ENCODE measurements at regions not wholly inside any gene's neighbourhood (a gene's known extent, or its start where the extent isn't known, plus 50 kb on each side); places are given as distances from the start of the nearest gene placed in this dataset.
"Not testable (repeated sequence)": the region's sequence is repeated elsewhere in the genome, so short reads cannot be mapped to it uniquely, and the experiment has no call there.

- DNase-seq (ENCODE audit: low spot score in 2 of 2) (no peak), ATAC-seq (replicated peaks; ENCODE audit: extremely low read depth, poor library complexity, severe bottlenecking) (no peak)
- Mint-ChIP-seq H3K27ac (ENCODE audit: low read depth) (no peak overlapping the region), H3K4me3 (no peak overlapping the region), H3K36me3 (ENCODE audit: insufficient read depth) (peaks cover 1% of the 10 kb centered on the region), H3K9me3 (no peaks in the 10 kb centered on the region), H3K27me3 (no peaks in the 10 kb centered on the region), H3K4me1 (no peaks in the 10 kb centered on the region)
Observed at GRCh38 chr5:74394916-74395880, 245.3 kb downstream of the ENC1 start.

DNA sequence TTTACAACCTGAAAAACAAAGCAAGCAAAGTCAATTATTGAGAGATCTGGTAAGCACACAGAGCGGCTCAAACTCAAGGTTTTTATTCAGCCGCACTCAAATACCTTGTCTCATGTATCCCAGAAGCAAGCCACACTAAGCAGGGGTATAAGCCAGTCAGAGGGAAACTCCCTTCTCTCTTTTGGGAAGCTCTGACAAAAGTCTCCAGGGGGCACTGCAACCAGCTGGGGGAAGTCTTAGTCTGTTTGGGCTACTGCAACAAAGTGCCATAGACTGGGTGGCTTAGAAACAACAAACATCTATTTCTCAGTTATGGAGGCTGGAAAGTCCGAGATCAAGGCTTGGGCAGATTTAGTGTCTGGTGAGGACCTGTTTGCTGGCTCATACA, 246.0 kb downstream of the ENC1 start:
- H3K36me3 Mint-ChIP-seq (ENCODE audit: insufficient read depth): peaks cover 1% of the 10 kb centered on the region
- H3K9me3 Mint-ChIP-seq: no peaks in the 10 kb centered on the region
- H3K4me1 Mint-ChIP-seq: no peaks in the 10 kb centered on the region
- H3K27me3 Mint-ChIP-seq: no peaks in the 10 kb centered on the region
- no peak overlapping the region for H3K4me3 Mint-ChIP-seq
- ATAC-seq (replicated peaks; ENCODE audit: extremely low read depth, poor library complexity, severe bottlenecking) (no peak), DNase-seq (ENCODE audit: low spot score in 2 of 2) (no peak)
- H3K27ac Mint-ChIP-seq (ENCODE audit: low read depth): no peak overlapping the region

- Mint-ChIP-seq H3K9me3 (no peaks in the 10 kb centered on the region), H3K4me1 (no peaks in the 10 kb centered on the region), H3K27me3 (no peaks in the 10 kb centered on the region), H3K27ac (ENCODE audit: low read depth) (no peak overlapping the region), H3K36me3 (ENCODE audit: insufficient read depth) (peaks cover 1% of the 10 kb centered on the region), H3K4me3 (no peak overlapping the region)
- DNase-seq (ENCODE audit: low spot score in 2 of 2): no peak
- ATAC-seq (replicated peaks; ENCODE audit: extremely low read depth, poor library complexity, severe bottlenecking): no peak
Observed at GRCh38 chr5:74393943-74394342, 246.6 kb downstream of the ENC1 start.

GRCh38 chr5:74392711-74393351, 247.7 kb downstream of the ENC1 start:
- DNase-seq (ENCODE audit: low spot score in 2 of 2) (no peak), ATAC-seq (replicated peaks; ENCODE audit: extremely low read depth, poor library complexity, severe bottlenecking) (no peak)
- Mint-ChIP-seq H3K4me1 (no peaks in the 10 kb centered on the region), H3K27me3 (no peaks in the 10 kb centered on the region), H3K4me3 (no peak overlapping the region), H3K9me3 (no peaks in the 10 kb centered on the region), H3K36me3 (ENCODE audit: insufficient read depth) (peaks cover 1% of the 10 kb centered on the region), H3K27ac (ENCODE audit: low read depth) (no peak overlapping the region)

DNA sequence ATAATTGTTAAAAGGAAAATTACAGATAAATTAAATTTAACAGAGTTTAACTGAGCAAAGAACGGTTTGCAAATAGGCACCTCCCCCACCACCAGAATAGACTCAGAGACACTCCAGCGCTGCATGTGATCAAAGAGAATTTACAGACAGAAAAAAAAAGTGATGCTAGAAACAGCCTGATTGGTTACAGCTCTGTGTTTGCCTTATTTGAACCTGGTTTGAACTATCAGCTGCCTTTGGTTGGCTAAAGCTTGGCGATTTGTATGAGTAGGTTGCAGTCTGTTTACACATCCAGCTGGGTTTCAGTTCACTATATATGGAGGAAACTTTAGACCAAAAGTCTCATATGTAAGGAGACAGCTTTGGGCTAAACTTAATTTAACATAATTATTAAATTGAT, 249.1 kb downstream of the ENC1 start:
- no peaks in the 10 kb centered on the region for H3K4me1 Mint-ChIP-seq
- no peak overlapping the region for H3K27ac Mint-ChIP-seq (ENCODE audit: low read depth)
- H3K36me3 Mint-ChIP-seq (ENCODE audit: insufficient read depth): peaks cover 1% of the 10 kb centered on the region
- H3K27me3 Mint-ChIP-seq: no peaks in the 10 kb centered on the region
- no peaks in the 10 kb centered on the region for H3K9me3 Mint-ChIP-seq
- ATAC-seq (replicated peaks; ENCODE audit: extremely low read depth, poor library complexity, severe bottlenecking) (no peak), DNase-seq (ENCODE audit: low spot score in 2 of 2) (no peak)
- H3K4me3 Mint-ChIP-seq: no peak overlapping the region

DNA sequence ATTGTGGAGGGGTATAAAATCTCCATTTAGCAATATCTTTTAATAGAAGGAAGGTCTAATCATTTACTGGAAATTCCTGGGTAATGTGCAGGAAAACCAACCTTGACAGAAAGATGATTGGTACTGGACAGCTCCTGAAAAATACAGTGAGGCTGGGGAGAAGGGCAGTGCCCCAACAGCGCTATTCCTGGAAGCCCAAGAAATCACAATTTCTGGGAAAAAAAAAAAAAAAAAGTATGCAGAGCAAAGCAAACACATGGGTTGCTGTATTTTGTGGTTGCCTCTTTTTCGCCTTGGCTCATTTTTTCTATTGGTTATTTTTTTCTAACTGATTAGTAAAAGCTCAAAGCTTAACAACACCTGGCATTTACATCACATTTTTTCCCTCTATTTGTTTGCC, 249.7 kb downstream of the ENC1 start:
- H3K36me3 Mint-ChIP-seq (ENCODE audit: insufficient read depth): peaks cover 1% of the 10 kb centered on the region
- H3K4me3 Mint-ChIP-seq: no peak overlapping the region
- H3K27ac Mint-ChIP-seq (ENCODE audit: low read depth): no peak overlapping the region
- H3K4me1 Mint-ChIP-seq: no peaks in the 10 kb centered on the region
- H3K27me3 Mint-ChIP-seq: no peaks in the 10 kb centered on the region
- ATAC-seq (replicated peaks; ENCODE audit: extremely low read depth, poor library complexity, severe bottlenecking): no peak
- H3K9me3 Mint-ChIP-seq: no peaks in the 10 kb centered on the region
- no peak for DNase-seq (ENCODE audit: low spot score in 2 of 2)

GRCh38 chr5:74390306-74390637, 250.3 kb downstream of the ENC1 start:
- H3K27me3 Mint-ChIP-seq: peaks cover 4% of the 10 kb centered on the region
- ATAC-seq (replicated peaks; ENCODE audit: extremely low read depth, poor library complexity, severe bottlenecking): no peak
- H3K27ac Mint-ChIP-seq (ENCODE audit: low read depth): no peak overlapping the region
- no peaks in the 10 kb centered on the region for H3K9me3 Mint-ChIP-seq
- no peaks in the 10 kb centered on the region for H3K4me1 Mint-ChIP-seq
- peaks cover 1% of the 10 kb centered on the region for H3K36me3 Mint-ChIP-seq (ENCODE audit: insufficient read depth)
- no peak for DNase-seq (ENCODE audit: low spot score in 2 of 2)
- no peak overlapping the region for H3K4me3 Mint-ChIP-seq

GRCh38 chr5:74389531-74390305, 250.8 kb downstream of the ENC1 start:
- H3K4me3 Mint-ChIP-seq: no peak overlapping the region
- no peak for DNase-seq (ENCODE audit: low spot score in 2 of 2)
- H3K36me3 Mint-ChIP-seq (ENCODE audit: insufficient read depth): peaks cover 1% of the 10 kb centered on the region
- H3K4me1 Mint-ChIP-seq: no peaks in the 10 kb centered on the region
- no peak for ATAC-seq (replicated peaks; ENCODE audit: extremely low read depth, poor library complexity, severe bottlenecking)
- H3K27ac Mint-ChIP-seq (ENCODE audit: low read depth): no peak overlapping the region
- no peaks in the 10 kb centered on the region for H3K9me3 Mint-ChIP-seq
- peaks cover 10% of the 10 kb centered on the region for H3K27me3 Mint-ChIP-seq

DNA sequence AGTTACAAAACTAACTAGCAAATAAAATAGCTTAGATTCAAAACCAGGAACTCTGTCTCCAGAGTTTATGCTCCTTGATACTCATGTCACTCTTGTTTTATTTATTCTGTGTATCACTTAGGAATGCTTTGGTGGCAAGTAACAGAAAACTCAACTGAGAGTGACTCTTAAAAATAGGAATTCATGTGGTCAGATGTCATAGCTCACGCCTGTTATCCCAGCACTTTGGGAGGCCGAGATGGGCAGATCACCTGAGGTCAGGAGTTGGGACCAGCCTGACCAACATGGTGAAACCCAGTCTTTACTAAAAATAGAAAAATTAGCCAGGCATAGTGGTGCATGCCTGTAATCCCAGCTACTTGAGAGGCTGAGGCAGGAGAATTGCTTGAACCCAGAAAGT, 252.1 kb downstream of the ENC1 start:
- H3K9me3 Mint-ChIP-seq; H3K36me3 Mint-ChIP-seq (ENCODE audit: insufficient read depth); ATAC-seq (replicated peaks; ENCODE audit: extremely low read depth, poor library complexity, severe bottlenecking); H3K4me3 Mint-ChIP-seq; H3K4me1 Mint-ChIP-seq; DNase-seq (ENCODE audit: low spot score in 2 of 2); H3K27ac Mint-ChIP-seq (ENCODE audit: low read depth): not testable (repeated sequence)
- H3K27me3 Mint-ChIP-seq: peaks cover 13% of the 10 kb centered on the region

- no peak for ATAC-seq (replicated peaks; ENCODE audit: extremely low read depth, poor library complexity, severe bottlenecking)
Observed at GRCh38 chr5:74386571-74387334, 253.8 kb downstream of the ENC1 start.

DNA sequence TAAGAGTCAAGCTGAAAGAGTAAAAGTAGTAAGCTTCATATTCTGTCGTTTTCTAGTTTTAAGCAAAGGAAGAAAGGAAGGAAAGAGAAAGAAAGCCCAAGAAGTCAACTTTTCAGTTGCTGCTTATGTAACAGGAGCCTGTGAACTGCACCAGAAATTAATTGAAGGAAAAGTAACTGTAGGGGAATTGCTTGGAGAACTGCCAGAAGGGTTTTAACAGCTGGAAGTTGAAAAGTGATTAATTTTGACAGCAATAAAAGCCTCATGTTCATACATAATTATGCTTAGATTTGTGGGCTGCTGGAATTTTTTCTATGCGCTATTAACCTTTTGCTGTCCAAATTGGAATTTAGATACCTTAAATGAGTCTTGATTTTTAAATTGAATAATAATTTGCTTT, 255.7 kb downstream of the ENC1 start:
- DNase-seq (ENCODE audit: low spot score in 2 of 2) (no peak), ATAC-seq (replicated peaks; ENCODE audit: extremely low read depth, poor library complexity, severe bottlenecking) (no peak)
- Mint-ChIP-seq H3K4me3 (no peak overlapping the region), H3K9me3 (no peaks in the 10 kb centered on the region), H3K27ac (ENCODE audit: low read depth) (no peak overlapping the region), H3K4me1 (no peaks in the 10 kb centered on the region), H3K36me3 (ENCODE audit: insufficient read depth) (no peaks in the 10 kb centered on the region), H3K27me3 (peaks cover 15% of the 10 kb centered on the region)

More at GRCh38 chr5:74386571-74387334, 253.8 kb downstream of the ENC1 start:
- Mint-ChIP-seq H3K27ac (ENCODE audit: low read depth) (no peak overlapping the region), H3K36me3 (ENCODE audit: insufficient read depth) (no peaks in the 10 kb centered on the region), H3K9me3 (no peaks in the 10 kb centered on the region), H3K27me3 (peaks cover 13% of the 10 kb centered on the region), H3K4me1 (no peaks in the 10 kb centered on the region), H3K4me3 (no peak overlapping the region)
- no peak for DNase-seq (ENCODE audit: low spot score in 2 of 2)

GRCh38 chr5:74382987-74383593, 257.4 kb downstream of the ENC1 start:
- H3K27me3 Mint-ChIP-seq: peaks cover 24% of the 10 kb centered on the region
- DNase-seq (ENCODE audit: low spot score in 2 of 2): no peak
- no peaks in the 10 kb centered on the region for H3K4me1 Mint-ChIP-seq

More at GRCh38 chr5:74382987-74383593, 257.4 kb downstream of the ENC1 start:
- no peak for ATAC-seq (replicated peaks; ENCODE audit: extremely low read depth, poor library complexity, severe bottlenecking)
- H3K27ac Mint-ChIP-seq (ENCODE audit: low read depth): no peak overlapping the region
- no peak overlapping the region for H3K4me3 Mint-ChIP-seq
- H3K9me3 Mint-ChIP-seq: no peaks in the 10 kb centered on the region
- no peaks in the 10 kb centered on the region for H3K36me3 Mint-ChIP-seq (ENCODE audit: insufficient read depth)
